NCI-H2227 (cell line): ENCODE measurements at regions not wholly inside any gene's neighbourhood (a gene's known extent, or its start where the extent isn't known, plus 50 kb on each side); places are given as distances from the start of the nearest gene placed in this dataset.

Experiments used
- DNase-seq: peaks from one replicate; lab custom pipeline; 2025; ENCODE audit not compliant: unreplicated experiment; lab: John Stamatoyannopoulos, UW

DNA sequence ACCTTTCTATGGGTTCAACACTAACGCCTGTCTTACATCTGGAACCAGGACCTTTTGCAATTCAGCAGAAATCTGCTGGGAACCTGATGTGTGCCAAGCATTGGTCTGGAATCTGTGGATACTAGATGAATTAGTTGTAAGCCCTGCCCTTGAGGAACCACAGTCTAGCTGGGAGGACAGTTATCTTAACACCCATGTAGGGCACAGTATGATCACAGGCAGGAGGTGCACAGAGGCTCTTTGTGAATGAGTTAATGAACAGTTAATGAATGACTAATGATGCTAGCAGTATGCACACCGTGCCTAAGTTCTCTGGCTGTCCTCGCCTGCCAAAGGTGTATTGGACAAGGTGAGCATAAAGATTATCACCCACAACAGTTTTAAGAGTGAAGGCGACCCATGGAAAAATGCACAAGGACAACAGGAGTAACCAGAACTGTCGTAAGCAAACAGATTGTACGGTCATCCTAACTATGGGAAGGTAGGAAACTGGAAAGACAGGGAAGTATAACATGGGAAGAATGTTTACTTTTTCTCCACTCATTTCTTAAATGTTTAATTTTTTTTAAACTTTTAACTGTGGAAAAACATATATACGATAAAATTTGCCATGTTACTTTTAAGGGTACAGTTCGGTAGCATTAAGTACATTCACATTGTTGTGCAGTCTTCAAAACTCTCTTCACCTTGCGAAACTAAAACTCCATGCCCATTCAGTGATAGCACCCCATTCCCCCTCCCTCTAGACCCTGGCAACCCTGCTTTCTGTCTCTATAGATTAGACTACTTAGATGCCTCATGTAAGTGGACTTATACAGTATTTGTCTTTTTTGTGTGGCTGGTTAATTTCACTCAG, 139.9 kb downstream of the CXCL12 start:
- no peak for DNase-seq

DNA sequence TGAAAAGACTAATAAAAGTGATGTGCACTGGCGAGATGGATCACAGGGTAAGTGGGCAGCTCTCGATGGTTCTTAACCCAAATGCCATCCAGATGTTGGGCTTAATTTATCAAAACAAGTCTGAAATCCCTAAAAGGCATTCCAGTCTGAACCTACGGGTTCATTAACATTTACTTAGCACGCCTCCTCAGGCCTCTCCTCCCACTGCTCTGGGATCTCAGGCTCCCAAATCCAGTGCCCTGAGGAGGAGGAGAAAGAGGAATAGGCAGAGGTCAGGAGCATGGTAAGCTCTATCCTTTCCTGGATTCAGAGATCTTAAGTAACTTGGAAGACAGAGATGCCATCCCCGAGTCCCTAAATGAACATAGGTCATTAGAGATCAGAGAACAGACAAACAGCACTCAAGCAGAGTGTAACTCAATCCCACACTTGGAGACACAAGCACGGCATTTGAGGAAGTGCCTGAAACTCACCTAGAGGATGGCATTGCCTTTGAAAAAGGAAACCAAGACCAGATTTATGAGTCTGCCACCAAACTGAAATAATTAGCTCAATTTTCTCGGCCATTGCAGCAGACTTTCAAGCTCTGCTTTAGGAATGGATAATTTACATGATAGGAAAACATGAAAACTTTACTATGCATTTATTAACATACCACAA, 140.9 kb downstream of the CXCL12 start:
- DNase-seq: no peak

DNA sequence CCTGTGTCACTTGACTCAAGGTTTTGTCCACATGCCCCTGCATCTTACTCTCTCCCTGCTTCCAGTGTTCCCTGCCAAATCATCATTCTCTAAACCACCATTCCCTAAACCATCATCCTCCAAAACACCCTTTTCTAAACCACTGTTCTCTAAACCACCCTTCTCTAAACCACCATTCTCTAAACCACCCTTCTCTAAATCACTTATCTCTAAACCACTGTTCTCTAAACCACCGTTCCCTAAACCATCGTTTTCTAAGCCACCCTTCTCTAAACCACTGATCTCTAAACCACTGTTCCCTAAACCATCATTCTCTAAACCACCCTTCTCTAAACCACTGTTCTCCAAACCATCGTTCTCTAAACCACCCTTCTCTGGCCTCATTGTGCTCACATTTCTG, 142.1 kb downstream of the CXCL12 start:
- no peak for DNase-seq

DNA sequence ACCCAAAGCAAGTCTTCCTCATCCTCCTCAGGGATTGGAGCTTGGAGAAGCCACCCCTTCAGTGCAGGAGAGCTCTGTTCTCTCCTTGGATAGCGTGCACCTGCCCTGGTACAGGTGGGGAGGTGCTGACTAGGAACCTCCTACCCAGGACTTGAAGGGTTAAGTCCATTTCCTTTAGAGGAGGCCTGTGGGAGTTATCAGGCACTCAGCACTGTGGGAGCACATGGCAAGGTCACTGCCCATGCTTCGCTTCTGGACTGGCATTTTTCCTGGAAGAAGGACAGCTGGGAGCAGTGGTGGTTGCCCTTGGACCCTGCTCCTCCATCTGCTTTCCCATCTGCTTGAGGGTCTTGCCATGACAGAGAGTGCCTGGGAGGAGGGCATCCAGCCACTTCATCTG, 142.8 kb downstream of the CXCL12 start:
- no peak for DNase-seq

GRCh38 chr10:44240584-44241205, 144.2 kb downstream of the CXCL12 start:
- DNase-seq: no peak

DNA sequence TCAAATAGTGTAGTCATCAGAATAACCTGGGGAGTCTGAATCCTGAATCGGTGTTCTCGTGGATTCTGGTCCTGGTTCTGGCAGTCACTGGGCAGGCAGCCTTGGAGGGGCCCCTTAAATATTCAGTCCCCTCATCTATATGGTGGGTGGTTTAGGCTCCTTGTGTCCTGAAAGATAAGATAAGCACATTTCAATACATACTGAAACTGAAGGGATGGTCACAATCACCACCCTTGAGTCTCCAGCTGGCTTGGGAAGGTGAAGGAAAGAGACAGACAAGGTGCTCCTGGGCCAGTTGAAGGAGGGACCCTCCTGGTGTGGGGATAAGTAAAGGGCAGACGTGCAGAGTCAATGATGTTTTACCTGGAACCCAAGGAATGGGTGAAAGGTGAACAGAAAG, 146.7 kb downstream of the CXCL12 start:
- DNase-seq: no peak

- DNase-seq: no peak
Measured at GRCh38 chr10:44237364-44238049, 147.4 kb downstream of the CXCL12 start.

DNA sequence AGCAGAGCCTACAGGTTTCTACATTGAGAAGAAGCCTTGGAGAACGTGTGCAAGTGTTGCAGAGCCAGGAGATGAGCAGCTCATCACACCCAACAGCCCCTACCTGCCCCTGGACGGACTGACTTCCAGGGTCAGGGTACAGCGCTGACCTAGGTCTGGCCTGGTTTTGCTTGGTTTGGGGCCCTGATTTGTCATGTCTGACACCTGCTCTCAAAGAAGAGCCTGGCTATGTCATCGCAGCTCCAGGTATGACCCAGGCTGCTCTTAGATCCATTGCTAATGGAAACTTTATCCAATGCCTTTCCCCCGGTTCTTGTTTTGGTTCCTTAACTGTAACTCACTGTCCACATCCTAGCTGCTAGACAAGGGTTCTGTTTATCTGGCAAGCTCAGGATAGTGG, 149.5 kb downstream of the CXCL12 start:
- DNase-seq: no peak

DNA sequence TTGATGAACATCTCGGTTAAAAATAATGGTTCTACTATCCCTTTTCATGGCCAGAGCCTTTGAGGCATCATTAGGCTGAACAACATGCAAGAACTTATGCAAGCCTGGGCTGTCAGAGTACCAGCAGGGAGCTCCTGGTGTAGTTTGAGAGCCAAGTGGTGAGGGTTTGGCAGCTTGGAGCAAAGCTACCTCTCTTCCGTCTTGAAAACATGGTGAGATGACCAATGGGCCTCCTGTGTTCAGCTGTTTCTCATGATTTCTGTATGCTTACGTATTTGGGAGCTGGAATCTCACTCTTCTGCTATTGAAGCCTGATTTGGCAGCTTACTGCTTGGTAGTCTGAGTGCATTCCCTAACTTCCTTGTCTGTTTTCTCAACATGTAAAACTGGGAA, 150.4 kb downstream of the CXCL12 start:
- no peak for DNase-seq

DNA sequence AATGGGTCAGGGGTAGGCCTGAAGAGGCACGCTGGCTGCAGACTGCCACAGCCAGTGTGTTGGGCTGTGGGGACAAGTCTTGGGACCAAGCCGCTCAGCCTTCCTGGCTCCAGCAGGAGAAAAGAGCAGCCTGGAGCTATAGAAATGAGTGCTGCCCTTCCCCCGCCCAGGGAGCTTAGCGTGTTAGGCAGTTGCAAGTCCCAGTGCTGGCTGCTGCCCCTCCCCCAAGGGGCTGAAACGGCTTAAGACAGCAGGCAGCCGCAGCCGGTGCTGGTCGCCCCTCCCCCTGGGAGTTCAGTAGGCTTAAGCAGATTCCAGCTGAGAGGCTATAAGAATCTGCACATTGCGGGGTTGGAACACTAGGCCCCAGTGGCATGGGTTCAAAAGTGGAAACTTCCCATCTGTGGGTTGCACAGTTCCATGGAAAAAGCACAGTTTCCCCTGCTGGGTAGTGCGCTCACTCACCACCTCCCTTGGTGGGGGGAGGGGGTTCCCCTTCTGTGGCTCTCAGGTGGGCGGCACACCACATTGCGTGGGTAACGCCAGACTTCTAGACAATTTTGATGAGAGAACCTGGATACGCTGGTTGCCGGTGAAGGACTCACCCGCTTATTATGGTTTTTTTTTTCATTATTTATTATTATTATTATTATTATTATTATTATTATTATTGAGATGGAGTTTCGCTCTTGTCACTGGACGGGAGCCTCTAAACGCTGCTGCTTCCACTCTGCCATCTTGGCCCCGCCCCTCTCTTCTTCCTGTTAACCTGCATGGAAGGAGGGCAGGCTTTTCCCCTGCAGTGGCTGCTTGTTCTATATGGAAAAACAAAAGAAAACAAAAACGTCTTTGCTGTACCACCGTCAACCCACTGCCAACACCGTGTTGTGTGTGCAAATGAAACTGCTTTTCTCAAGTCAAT, 151.1 kb downstream of the CXCL12 start:
- DNase-seq: no peak

- no peak for DNase-seq
Measured at GRCh38 chr10:44217274-44217820, 167.6 kb downstream of the CXCL12 start.

DNA sequence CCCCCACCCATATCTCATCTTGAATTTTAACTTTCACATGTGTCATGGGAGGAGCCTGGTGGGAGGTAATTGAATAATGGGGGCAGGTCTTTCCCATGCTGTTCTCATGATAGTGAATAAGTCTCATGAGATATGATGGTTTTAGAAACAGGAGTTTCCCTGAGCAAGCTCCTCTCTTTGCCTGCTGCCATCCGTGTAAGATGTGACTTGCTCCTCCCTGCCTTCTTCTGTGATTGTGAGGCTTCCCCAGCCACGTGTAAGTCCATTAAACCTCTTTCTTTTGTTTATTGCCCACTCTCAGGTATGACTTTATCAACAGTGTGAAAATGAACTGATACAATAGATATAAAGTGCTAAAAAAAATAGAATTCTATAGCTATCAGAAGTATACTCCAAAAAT, 168.8 kb downstream of the CXCL12 start:
- DNase-seq: no peak

GRCh38 chr10:44209811-44210210, 175.1 kb downstream of the CXCL12 start:
- no peak for DNase-seq

DNA sequence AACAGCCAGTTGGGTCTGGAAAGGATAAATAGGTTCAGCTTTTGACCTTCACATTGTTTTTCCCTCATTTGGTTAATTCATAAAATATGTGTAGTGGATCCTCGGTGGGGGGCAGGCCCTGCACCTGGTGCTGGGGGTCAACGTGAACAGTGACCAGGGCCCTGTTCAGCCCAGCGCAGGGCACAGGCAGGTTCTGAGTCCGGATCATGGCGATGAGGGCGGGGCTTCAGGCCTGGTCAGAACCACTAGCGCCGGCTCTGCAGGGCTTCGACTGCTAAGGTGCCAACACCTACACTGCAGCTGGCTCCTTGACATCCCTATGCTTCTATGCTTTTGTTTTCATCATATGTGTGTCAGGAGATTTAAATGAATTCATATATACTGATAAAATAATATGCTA, 177.7 kb downstream of the CXCL12 start:
- no peak for DNase-seq

DNA sequence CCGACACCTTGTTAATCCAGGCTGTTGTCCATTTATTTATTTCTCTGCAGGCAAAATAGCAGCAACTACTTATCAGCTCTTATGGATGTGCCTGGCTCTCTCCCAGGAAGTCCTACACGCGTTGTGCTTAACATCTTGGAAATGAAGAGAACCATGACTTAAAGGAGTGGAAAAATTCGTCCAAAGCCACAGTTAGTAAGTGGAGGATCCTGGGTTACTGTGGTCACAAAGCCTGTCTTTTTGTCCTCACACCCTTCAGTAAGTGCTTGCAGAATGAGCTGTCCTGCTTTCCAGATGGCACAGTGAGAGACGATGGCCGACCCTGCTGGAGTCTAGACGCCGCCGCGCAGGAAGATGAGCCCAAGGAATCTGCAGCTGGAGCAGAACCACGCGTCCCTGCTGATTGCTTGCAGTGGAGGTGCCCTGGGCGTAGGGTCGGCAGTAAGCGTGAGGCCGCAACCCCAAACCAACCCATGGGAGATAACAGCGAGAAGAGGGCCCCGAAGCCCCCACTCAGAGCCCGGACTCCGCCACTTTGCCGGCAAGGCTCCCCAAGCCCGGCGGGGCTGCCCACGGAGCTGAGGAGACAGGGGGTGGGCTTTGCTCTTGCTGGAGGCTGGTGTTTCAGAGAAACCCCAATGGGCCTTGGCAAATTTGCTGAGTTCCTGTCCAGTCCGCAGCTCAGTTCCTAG, 178.6 kb downstream of the CXCL12 start:
- DNase-seq: no peak

DNA sequence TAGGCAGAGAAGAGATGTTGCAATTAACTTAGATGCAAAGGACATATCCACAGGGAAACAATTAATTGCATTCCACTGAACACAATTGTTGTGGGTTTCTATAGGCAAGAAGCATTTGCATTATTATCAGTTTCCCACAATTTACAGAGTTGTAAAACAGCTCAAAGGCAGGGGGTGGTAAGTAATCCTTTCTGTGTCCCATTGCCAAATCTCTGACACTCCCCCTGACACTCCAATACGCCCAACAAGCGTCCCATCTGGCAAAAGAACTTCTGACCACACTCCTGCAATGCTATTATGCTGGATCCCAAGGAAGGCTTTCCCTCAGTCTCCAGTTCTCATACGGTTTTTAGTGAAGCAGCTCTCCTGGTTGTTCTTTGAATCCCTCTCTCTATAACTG, 179.8 kb downstream of the CXCL12 start:
- DNase-seq: no peak

DNA sequence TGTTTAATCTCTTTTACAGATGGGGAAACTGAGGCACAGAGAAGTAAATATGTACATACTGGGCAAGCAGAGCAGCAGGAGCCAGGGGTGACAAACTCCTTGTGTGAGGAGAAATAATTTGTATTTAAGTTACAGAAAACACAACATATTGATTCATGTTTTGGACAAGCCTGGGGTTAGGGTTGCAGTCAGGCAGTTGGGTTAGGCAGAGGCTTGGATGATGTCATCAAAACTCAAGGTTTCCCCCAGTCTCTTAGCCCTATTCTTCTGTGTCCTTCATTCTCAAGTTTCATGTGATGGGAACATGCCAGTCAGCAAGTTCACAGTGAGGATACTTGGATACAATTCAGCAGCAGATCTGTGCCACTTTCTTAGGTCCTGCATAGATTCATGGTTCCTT, 181.4 kb downstream of the CXCL12 start:
- DNase-seq: no peak

- no peak for DNase-seq
Measured at GRCh38 chr10:44202952-44203351, 181.9 kb downstream of the CXCL12 start.

GRCh38 chr10:44201656-44202055, 183.2 kb downstream of the CXCL12 start:
- no peak for DNase-seq

- no peak for DNase-seq
Measured at GRCh38 chr10:44201011-44201410, 183.9 kb downstream of the CXCL12 start.
